ENCODE measurements at regions not wholly inside any gene's neighbourhood (a gene's known extent, or its start where the extent isn't known, plus 50 kb on each side); places are given as distances from the start of the nearest gene placed in this dataset.

DNA sequence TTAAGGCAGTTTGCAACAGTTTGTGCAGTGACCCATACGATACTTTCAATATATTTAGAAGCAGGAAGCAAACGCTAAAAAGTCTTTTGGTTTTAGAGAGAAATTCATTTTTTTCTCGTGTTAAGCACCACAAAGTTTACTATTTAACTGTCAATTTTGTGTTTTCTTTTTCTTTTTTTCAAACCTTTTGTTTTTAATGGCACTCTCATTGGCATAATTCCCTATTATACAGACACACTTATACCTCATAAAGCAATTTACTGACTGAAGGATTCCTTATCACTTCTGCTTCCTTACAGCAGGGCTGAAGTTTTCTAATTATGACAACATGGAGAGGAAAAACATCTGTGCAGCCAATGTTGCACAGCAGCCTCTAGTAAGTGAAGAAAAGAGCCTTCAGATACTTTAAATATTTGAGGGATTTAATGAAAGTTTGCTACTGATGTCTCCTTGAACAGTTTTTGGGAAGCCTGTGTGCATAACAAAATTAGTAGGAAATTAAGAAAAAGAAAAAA, 2191.2 kb downstream of the LRRC4C start:
- TF ChIP-seq CTCF (conservative IDR thresholded peaks at IDR 0.05; ENCODE audit: low read length) = no peak
- TF ChIP-seq EZH2phosphoT487 (IDR thresholded peaks at IDR 0.05; ENCODE audit: borderline replicate concordance, low read depth, low read length) = no peak

Measured in OCI-LY7 (cell line).